GM19395 (cell line): ENCODE measurements at regions not wholly inside any gene's neighbourhood (a gene's known extent, or its start where the extent isn't known, plus 50 kb on each side); places are given as distances from the start of the nearest gene placed in this dataset.
A peak's percentile ranks its signal among the peaks of the same experiment; 100 is the strongest.
"Not testable (repeated sequence)": the region's sequence is repeated elsewhere in the genome, so short reads cannot be mapped to it uniquely, and the experiment has no call there.

Source experiments
- ATAC-seq: cut with Tn5 transposase; IDR thresholded peaks from one replicate; pipeline ENCODE4 v1.9.1; 2021; ENCODE audit warnings: mild to moderate bottlenecking, moderate library complexity; ENCODE audit not compliant: unreplicated experiment

GRCh38 chr10:111261081-111261615 is 184.3 kb downstream of the ADRA2A start:
- no peak for ATAC-seq

- no peak for ATAC-seq
These were observed 188.5 kb downstream of the ADRA2A start for GRCh38 chr10:111265341-111265740.

GRCh38 chr10:111266165-111266564 is 189.3 kb downstream of the ADRA2A start:
- no peak for ATAC-seq

- ATAC-seq: no peak
These were observed 190.8 kb downstream of the ADRA2A start for GRCh38 chr10:111267673-111268072.

- no peak for ATAC-seq
These were observed 196.4 kb downstream of the ADRA2A start for GRCh38 chr10:111273235-111273634.

GRCh38 chr10:111273635-111274034 is 196.8 kb downstream of the ADRA2A start:
- ATAC-seq: no peak

GRCh38 chr10:111275091-111275490 is 198.3 kb downstream of the ADRA2A start:
- ATAC-seq: no peak

- ATAC-seq: no peak
These were observed 200.8 kb downstream of the ADRA2A start for GRCh38 chr10:111277661-111278060.

GRCh38 chr10:111278266-111278665 is 201.4 kb downstream of the ADRA2A start:
- ATAC-seq: no peak

- ATAC-seq: no peak
These were observed 204.7 kb downstream of the ADRA2A start for GRCh38 chr10:111281516-111281915.

GRCh38 chr10:111289461-111289860 is 212.6 kb downstream of the ADRA2A start:
- no peak for ATAC-seq

GRCh38 chr10:111290649-111291048 is 213.8 kb downstream of the ADRA2A start:
- no peak for ATAC-seq

- no peak for ATAC-seq
These were observed 219.0 kb downstream of the ADRA2A start for GRCh38 chr10:111295788-111296187.

- ATAC-seq: no peak
These were observed 220.6 kb downstream of the ADRA2A start for GRCh38 chr10:111297351-111297848.

GRCh38 chr10:111298031-111298430 is 221.2 kb downstream of the ADRA2A start:
- no peak for ATAC-seq

GRCh38 chr10:111299037-111299436 is 222.2 kb downstream of the ADRA2A start:
- no peak for ATAC-seq

GRCh38 chr10:111303887-111304286 is 227.1 kb downstream of the ADRA2A start:
- ATAC-seq: no peak

GRCh38 chr10:111316722-111317212 is 239.9 kb downstream of the ADRA2A start:
- no peak for ATAC-seq

GRCh38 chr10:111319866-111320265 is 243.0 kb downstream of the ADRA2A start:
- no peak for ATAC-seq

GRCh38 chr10:111323389-111323966 is 246.6 kb downstream of the ADRA2A start:
- ATAC-seq: no peak

GRCh38 chr10:111332174-111332573 is 255.3 kb downstream of the ADRA2A start:
- not testable (repeated sequence) for ATAC-seq

GRCh38 chr10:111335826-111336225 is 259.0 kb downstream of the ADRA2A start:
- ATAC-seq: no peak

GRCh38 chr10:111338035-111338434 is 261.2 kb downstream of the ADRA2A start:
- ATAC-seq: peak; percentile 27
